Muscle of leg (tissue), 3 donors: ENCODE measurements at regions not wholly inside any gene's neighbourhood (a gene's known extent, or its start where the extent isn't known, plus 50 kb on each side); places are given as distances from the start of the nearest gene placed in this dataset.

Source experiments
- DNase-seq: peaks from one replicate; pipeline ENCODE4 v3.0.0; 2013
- H3K27ac ChIP-seq: one replicate; pipeline ENCODE4 v1.5.1; 2013; ENCODE audit warnings: mild to moderate bottlenecking, low read length, control low read depth
- H3K27me3 ChIP-seq: one replicate; pipeline ENCODE4 v1.6.1; 2013; ENCODE audit warnings: low read length; ENCODE audit not compliant: control insufficient read depth, insufficient read depth
- H3K36me3 ChIP-seq: one replicate; pipeline ENCODE4 v1.6.1; 2013; ENCODE audit warnings: low read length; ENCODE audit not compliant: control insufficient read depth, insufficient read depth
- H3K4me1 ChIP-seq: one replicate; pipeline ENCODE4 v1.6.1; 2013; ENCODE audit warnings: low read length; ENCODE audit not compliant: control insufficient read depth, insufficient read depth
- H3K4me3 ChIP-seq: one replicate; pipeline ENCODE4 v1.5.1; 2013; ENCODE audit warnings: low read length, control low read depth
- H3K9me3 ChIP-seq: replicated peaks from 2 replicates; pipeline ENCODE4 v1.6.1; 2013; ENCODE audit warnings: low read depth, low read length; ENCODE audit not compliant: control insufficient read depth
- WGBS: methylation state at CpG from one replicate; pipeline ENCODE4 v1.1.5; 2013; ENCODE audit warnings: missing lambda C conversion rate; ENCODE audit not compliant: insufficient coverage; 5-methylcytosine and 5-hydroxymethylcytosine counted together

- H3K4me1 ChIP-seq, result no peaks in the 10 kb centered on the region
- peak; percentile 92 for DNase-seq
- no peaks in the 10 kb centered on the region for H3K27me3 ChIP-seq
- H3K36me3 ChIP-seq, result no peaks in the 10 kb centered on the region
- H3K4me3 ChIP-seq, result no peak overlapping the region
- H3K27ac ChIP-seq, result peak overlapping the region; percentile 67
- no peaks in the 10 kb centered on the region for H3K9me3 ChIP-seq
These were observed 154.3 kb upstream of the EDNRA start for GRCh38 chr4:147326591-147326990.

- H3K36me3 ChIP-seq, result no peaks in the 10 kb centered on the region
- H3K27ac ChIP-seq, result peak overlapping the region; percentile 29
- H3K27me3 ChIP-seq, result no peaks in the 10 kb centered on the region
- no peak overlapping the region for H3K4me3 ChIP-seq
- no peaks in the 10 kb centered on the region for H3K9me3 ChIP-seq
- 80% methylated on average over 1 of the region's 2 CpGs for WGBS
- peak; percentile 32 for DNase-seq
- no peaks in the 10 kb centered on the region for H3K4me1 ChIP-seq
These were observed 153.6 kb upstream of the EDNRA start for GRCh38 chr4:147327322-147327721.

- no peaks in the 10 kb centered on the region for H3K9me3 ChIP-seq
- no peak overlapping the region for H3K27ac ChIP-seq
- no peaks in the 10 kb centered on the region for H3K4me1 ChIP-seq
- H3K27me3 ChIP-seq, result no peaks in the 10 kb centered on the region
- no peak for DNase-seq
- WGBS, result no CpG with 5 or more reads among the region's 2 CpGs
- no peak overlapping the region for H3K4me3 ChIP-seq
- H3K36me3 ChIP-seq, result no peaks in the 10 kb centered on the region
These were observed 152.7 kb upstream of the EDNRA start for GRCh38 chr4:147328189-147328588.

- H3K36me3 ChIP-seq, result no peaks in the 10 kb centered on the region
- no peak for DNase-seq
- 89% methylated on average over 3 of the region's 8 CpGs for WGBS
- H3K27ac ChIP-seq, result no peak overlapping the region
- no peak overlapping the region for H3K4me3 ChIP-seq
- H3K9me3 ChIP-seq, result no peaks in the 10 kb centered on the region
- H3K4me1 ChIP-seq, result no peaks in the 10 kb centered on the region
- H3K27me3 ChIP-seq, result no peaks in the 10 kb centered on the region
These were observed 152.0 kb upstream of the EDNRA start for GRCh38 chr4:147328756-147329446.

GRCh38 chr4:147332091-147332490, 148.8 kb upstream of the EDNRA start:
- H3K27ac ChIP-seq, result no peak overlapping the region
- WGBS, result no CpG with 5 or more reads among the region's 1 CpG
- H3K9me3 ChIP-seq, result no peaks in the 10 kb centered on the region
- H3K36me3 ChIP-seq, result no peaks in the 10 kb centered on the region
- H3K27me3 ChIP-seq, result no peaks in the 10 kb centered on the region
- peak; percentile 81 for DNase-seq
- no peak overlapping the region for H3K4me3 ChIP-seq
- H3K4me1 ChIP-seq, result no peaks in the 10 kb centered on the region

GRCh38 chr4:147334478-147334877, 146.4 kb upstream of the EDNRA start:
- Histone ChIP-seq H3K9me3 (no peaks in the 10 kb centered on the region), H3K36me3 (no peaks in the 10 kb centered on the region), H3K27me3 (no peaks in the 10 kb centered on the region), H3K4me1 (no peaks in the 10 kb centered on the region), H3K27ac (peak overlapping the region; percentile 26), H3K4me3 (no peak overlapping the region)
- no CpG with 5 or more reads among the region's 1 CpG for WGBS
- DNase-seq, result peak; percentile 89

GRCh38 chr4:147335183-147335582, 145.7 kb upstream of the EDNRA start:
- no peaks in the 10 kb centered on the region for H3K4me1 ChIP-seq
- H3K27ac ChIP-seq, result no peak overlapping the region
- no peaks in the 10 kb centered on the region for H3K36me3 ChIP-seq
- H3K4me3 ChIP-seq, result no peak overlapping the region
- H3K27me3 ChIP-seq, result no peaks in the 10 kb centered on the region
- no peak for DNase-seq
- no CpG with 5 or more reads among the region's 1 CpG for WGBS
- H3K9me3 ChIP-seq, result no peaks in the 10 kb centered on the region

- DNase-seq, result no peak
- H3K27ac ChIP-seq, result no peak overlapping the region
- no peak overlapping the region for H3K4me3 ChIP-seq
- H3K36me3 ChIP-seq, result no peaks in the 10 kb centered on the region
- H3K4me1 ChIP-seq, result peaks cover 3% of the 10 kb centered on the region
- no peaks in the 10 kb centered on the region for H3K9me3 ChIP-seq
- WGBS, result 71% methylated on average over 1 of the region's 2 CpGs
- H3K27me3 ChIP-seq, result no peaks in the 10 kb centered on the region
These were observed 144.6 kb upstream of the EDNRA start for GRCh38 chr4:147336252-147336651.

- Histone ChIP-seq H3K27me3 (no peaks in the 10 kb centered on the region), H3K4me3 (no peak overlapping the region), H3K36me3 (no peaks in the 10 kb centered on the region), H3K27ac (no peak overlapping the region), H3K9me3 (no peaks in the 10 kb centered on the region), H3K4me1 (peaks cover 3% of the 10 kb centered on the region)
- no peak for DNase-seq
- WGBS, result 83% methylated on average over 1 of the region's 4 CpGs
These were observed 141.8 kb upstream of the EDNRA start for GRCh38 chr4:147339100-147339499.

GRCh38 chr4:147340111-147340510, 140.8 kb upstream of the EDNRA start:
- no peak overlapping the region for H3K4me3 ChIP-seq
- peak; percentile 63 for DNase-seq
- no peaks in the 10 kb centered on the region for H3K36me3 ChIP-seq
- H3K27me3 ChIP-seq, result no peaks in the 10 kb centered on the region
- H3K9me3 ChIP-seq, result no peaks in the 10 kb centered on the region
- peaks cover 3% of the 10 kb centered on the region for H3K4me1 ChIP-seq
- no CpG with 5 or more reads among the region's 1 CpG for WGBS
- H3K27ac ChIP-seq, result no peak overlapping the region

- Histone ChIP-seq H3K9me3 (no peaks in the 10 kb centered on the region), H3K27me3 (no peaks in the 10 kb centered on the region)
- peak; percentile 87 for DNase-seq
These were observed 140.2 kb upstream of the EDNRA start for GRCh38 chr4:147340591-147341120.

More at GRCh38 chr4:147340591-147341120, 140.2 kb upstream of the EDNRA start:
- H3K27ac ChIP-seq, result no peak overlapping the region
- H3K4me1 ChIP-seq, result peaks cover 3% of the 10 kb centered on the region
- no peak overlapping the region for H3K4me3 ChIP-seq
- H3K36me3 ChIP-seq, result no peaks in the 10 kb centered on the region
- 6% methylated on average over 2 of the region's 3 CpGs for WGBS
